ENCODE measurements at regions not wholly inside any gene's neighbourhood (a gene's known extent, or its start where the extent isn't known, plus 50 kb on each side); places are given as distances from the start of the nearest gene placed in this dataset.

- in situ Hi-C loops (cut with HindIII; ENCODE audit: low pct_unique_long_range_greater_than_20kb, low sequenced_read_pairs), result no loop called here
- no peak for DNase-seq (ENCODE audit: low read depth, low spot score)
- TF ChIP-seq POLR2AphosphoS5 (IDR thresholded peaks at IDR 0.05; ENCODE audit: low read depth, low read length), result no peak
- TF ChIP-seq TCF7L2 (IDR thresholded peaks at IDR 0.05; ENCODE audit: low read depth, low read length), result no peak
- TF ChIP-seq REST (IDR thresholded peaks at IDR 0.05; ENCODE audit: insufficient read depth in 1 of 2, low read depth in 2 of 2, low read length in 1 of 2), result no peak
- TF ChIP-seq CTCF (IDR thresholded peaks at IDR 0.05), result no peak
- TF ChIP-seq SIN3A (IDR thresholded peaks at IDR 0.05; ENCODE audit: borderline replicate concordance, insufficient read depth, low read depth, low read length), result no peak
- no TSS peak for BruUV-seq (replicated peaks)
- ChIA-PET POLR2A (no interaction called here), CTCF (interaction anchor here (0.5 kb wide), 1 partner anchor 52 kb away, joined by 8 read pairs; no protein-coding TSS in a partner anchor)
- no peak for ATAC-seq
- no peaks in the 10 kb centered on the region; the same call in 1 of the 2 replicates for H3K27me3 ChIP-seq (ENCODE audit: control insufficient read depth, insufficient read depth, low read length)
- no peak overlapping the region for H3K27ac ChIP-seq (ENCODE audit: low read length)
- H3K36me3 ChIP-seq (ENCODE audit: control insufficient read depth, insufficient read depth, low read length), result no peaks in the 10 kb centered on the region
- H3K4me3 ChIP-seq (ENCODE audit: low read depth in 2 of 2, low read length in 2 of 2), result no peak overlapping the region
- no peaks in the 10 kb centered on the region for H3K9me3 ChIP-seq (ENCODE audit: control insufficient read depth, insufficient read depth, low read depth, low read length)
- intact Hi-C loops (cut with micrococcal nuclease; ENCODE audit: unreplicated experiment), result no loop called here
- H3K4me1 ChIP-seq (ENCODE audit: control insufficient read depth, insufficient read depth, low read length), result no peaks in the 10 kb centered on the region
Observed at GRCh38 chr17:70702683-70703255, 533.4 kb downstream of the KCNJ2 start.

- no peak for ATAC-seq
- ChIA-PET CTCF (no interaction called here), POLR2A (no interaction called here)
- Histone ChIP-seq H3K4me1 (ENCODE audit: control insufficient read depth, insufficient read depth, low read length) (0 out of 2 replicates have a peak, but pooled peaks cover 3% of the 10 kb centered on the region), H3K36me3 (ENCODE audit: control insufficient read depth, insufficient read depth, low read length) (no peaks in the 10 kb centered on the region), H3K4me3 (ENCODE audit: low read depth in 2 of 2, low read length in 2 of 2) (no peak overlapping the region), H3K27me3 (ENCODE audit: control insufficient read depth, insufficient read depth, low read length) (peaks cover 3% of the 10 kb centered on the region; the same call in 1 of the 2 replicates), H3K27ac (ENCODE audit: low read length) (no peak overlapping the region), H3K9me3 (ENCODE audit: control insufficient read depth, insufficient read depth, low read depth, low read length) (no peaks in the 10 kb centered on the region)
- no peak for DNase-seq (ENCODE audit: low read depth, low spot score)
- intact Hi-C loops (cut with micrococcal nuclease; ENCODE audit: unreplicated experiment), result no loop called here
- TF ChIP-seq SIN3A (IDR thresholded peaks at IDR 0.05; ENCODE audit: borderline replicate concordance, insufficient read depth, low read depth, low read length), result no peak
- TF ChIP-seq POLR2AphosphoS5 (IDR thresholded peaks at IDR 0.05; ENCODE audit: low read depth, low read length), result no peak
- BruUV-seq (replicated peaks), result no TSS peak
- in situ Hi-C loops (cut with HindIII; ENCODE audit: low pct_unique_long_range_greater_than_20kb, low sequenced_read_pairs), result no loop called here
Observed at GRCh38 chr17:70709596-70709995, 540.3 kb downstream of the KCNJ2 start.

GRCh38 chr17:70713694-70714093 lies 544.4 kb downstream of the KCNJ2 start:
- ChIA-PET POLR2A (no interaction called here), CTCF (no interaction called here)
- Histone ChIP-seq H3K27me3 (ENCODE audit: control insufficient read depth, insufficient read depth, low read length) (peaks cover 3% of the 10 kb centered on the region; the same call in 1 of the 2 replicates), H3K4me1 (ENCODE audit: control insufficient read depth, insufficient read depth, low read length) (0 out of 2 replicates have a peak, but pooled peaks cover 3% of the 10 kb centered on the region), H3K36me3 (ENCODE audit: control insufficient read depth, insufficient read depth, low read length) (no peaks in the 10 kb centered on the region), H3K4me3 (ENCODE audit: low read depth in 2 of 2, low read length in 2 of 2) (no peak overlapping the region), H3K27ac (ENCODE audit: low read length) (no peak overlapping the region), H3K9me3 (ENCODE audit: control insufficient read depth, insufficient read depth, low read depth, low read length) (no peaks in the 10 kb centered on the region)
- intact Hi-C loops (cut with micrococcal nuclease; ENCODE audit: unreplicated experiment), result no loop called here
- no peak for TF ChIP-seq SIN3A (IDR thresholded peaks at IDR 0.05; ENCODE audit: borderline replicate concordance, insufficient read depth, low read depth, low read length)
- no peak for TF ChIP-seq POLR2AphosphoS5 (IDR thresholded peaks at IDR 0.05; ENCODE audit: low read depth, low read length)
- no peak for TF ChIP-seq TCF7L2 (IDR thresholded peaks at IDR 0.05; ENCODE audit: low read depth, low read length)
- no peak for TF ChIP-seq REST (IDR thresholded peaks at IDR 0.05; ENCODE audit: insufficient read depth in 1 of 2, low read depth in 2 of 2, low read length in 1 of 2)
- ATAC-seq (no peak), DNase-seq (ENCODE audit: low read depth, low spot score) (no peak)
- in situ Hi-C loops (cut with HindIII; ENCODE audit: low pct_unique_long_range_greater_than_20kb, low sequenced_read_pairs), result no loop called here
- no TSS peak for BruUV-seq (replicated peaks)

Measured in Panc1 (cell line).